EH (cell line): ENCODE measurements at regions not wholly inside any gene's neighbourhood (a gene's known extent, or its start where the extent isn't known, plus 50 kb on each side); places are given as distances from the start of the nearest gene placed in this dataset.
"Not testable (repeated sequence)": the region's sequence is repeated elsewhere in the genome, so short reads cannot be mapped to it uniquely, and the experiment has no call there.

Source experiments
- DNase-seq: peaks from one replicate; pipeline ENCODE4 v3.0.0-alpha.2; 2015; ENCODE audit warnings: low read depth

DNA sequence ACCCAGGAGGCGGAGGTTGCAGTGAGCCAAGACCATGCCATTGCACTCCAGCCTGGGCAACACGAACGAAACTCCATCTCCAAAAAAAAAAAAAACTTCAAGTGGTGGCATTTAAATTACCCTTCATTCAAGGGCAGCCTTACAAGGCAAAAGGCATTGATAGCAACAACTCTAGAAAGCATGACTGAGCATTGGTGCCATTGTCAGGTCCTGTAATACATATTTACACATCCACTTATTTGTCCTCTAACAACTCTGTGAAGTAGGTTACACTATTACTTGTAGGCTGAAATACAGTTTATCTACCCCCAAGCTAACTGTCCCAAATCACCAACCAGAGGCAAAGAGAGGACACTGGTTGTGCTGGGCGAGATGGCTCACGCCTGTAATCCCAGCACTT, 52.7 kb upstream of the LARP1 start:
- no peak for DNase-seq

DNA sequence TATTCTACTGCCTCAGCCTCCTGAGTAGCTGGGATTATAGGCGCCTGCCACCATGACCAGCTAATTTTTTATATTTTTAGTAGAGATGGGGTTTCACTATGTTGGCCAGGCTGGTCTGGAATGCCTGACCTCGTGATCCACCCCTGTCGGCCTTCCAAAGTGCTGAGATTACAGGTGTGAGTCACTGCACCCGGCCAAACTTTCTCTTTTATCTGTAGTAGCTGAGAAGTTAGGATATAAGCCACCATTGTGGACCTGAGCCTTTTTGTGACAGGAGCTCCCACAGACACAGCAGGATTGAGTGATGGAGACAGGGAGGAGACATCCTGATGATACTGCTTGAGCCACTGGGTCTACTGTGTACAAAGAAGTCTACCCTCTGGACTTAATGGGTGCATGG, 53.5 kb upstream of the LARP1 start:
- DNase-seq: not testable (repeated sequence)

DNA sequence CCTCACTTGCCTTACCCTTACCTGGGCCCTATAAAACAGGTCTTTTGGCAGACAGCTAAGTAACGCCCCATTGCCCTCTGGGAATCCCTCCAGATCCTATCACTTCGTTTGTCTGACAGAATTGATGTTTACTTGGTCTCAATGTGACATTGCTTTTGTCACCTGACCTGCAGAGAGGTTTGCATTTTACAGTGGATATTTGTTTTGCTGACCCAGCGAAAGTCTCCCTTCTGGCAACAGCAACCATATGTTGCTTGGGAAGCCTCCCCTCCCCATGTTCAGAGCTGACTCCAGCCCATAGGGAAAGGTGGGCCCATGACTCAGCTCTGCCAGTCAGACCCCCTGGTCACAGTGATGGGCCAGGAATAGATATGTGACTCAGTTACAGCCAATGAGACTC, 54.0 kb upstream of the LARP1 start:
- DNase-seq: no peak

- not testable (repeated sequence) for DNase-seq
Measured at GRCh38 chr5:154700289-154700928, 54.8 kb upstream of the LARP1 start.

- no peak for DNase-seq
Measured at GRCh38 chr5:154698763-154699162, 56.4 kb upstream of the LARP1 start.

- DNase-seq: peak; percentile 32
Measured at GRCh38 chr5:154697371-154697770, 57.8 kb upstream of the LARP1 start.

- DNase-seq: no peak
Measured at GRCh38 chr5:154696891-154697290, 58.3 kb upstream of the LARP1 start.

GRCh38 chr5:154694159-154694558, 61.0 kb upstream of the LARP1 start:
- no peak for DNase-seq

GRCh38 chr5:154690488-154690887, 64.7 kb upstream of the LARP1 start:
- DNase-seq: no peak

DNA sequence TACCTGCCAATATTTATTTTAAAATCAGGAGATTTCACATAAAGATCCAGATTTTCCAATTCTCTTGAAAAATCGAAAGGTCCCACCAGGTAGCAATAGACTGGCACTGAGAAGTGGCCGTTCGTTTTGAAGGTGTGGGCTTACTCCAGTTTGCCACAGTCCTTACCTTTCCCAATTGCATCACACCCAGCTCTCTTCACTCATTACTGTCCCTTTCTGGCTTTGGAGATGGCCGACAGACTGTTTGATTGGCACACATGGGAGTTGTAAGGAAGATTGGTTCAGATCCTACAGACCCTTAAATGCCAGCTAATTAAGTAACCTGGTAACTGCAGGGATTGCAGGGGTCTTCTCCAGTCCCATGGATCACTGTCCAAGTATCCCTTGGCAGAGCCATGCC, 68.7 kb upstream of the LARP1 start:
- DNase-seq: no peak

DNA sequence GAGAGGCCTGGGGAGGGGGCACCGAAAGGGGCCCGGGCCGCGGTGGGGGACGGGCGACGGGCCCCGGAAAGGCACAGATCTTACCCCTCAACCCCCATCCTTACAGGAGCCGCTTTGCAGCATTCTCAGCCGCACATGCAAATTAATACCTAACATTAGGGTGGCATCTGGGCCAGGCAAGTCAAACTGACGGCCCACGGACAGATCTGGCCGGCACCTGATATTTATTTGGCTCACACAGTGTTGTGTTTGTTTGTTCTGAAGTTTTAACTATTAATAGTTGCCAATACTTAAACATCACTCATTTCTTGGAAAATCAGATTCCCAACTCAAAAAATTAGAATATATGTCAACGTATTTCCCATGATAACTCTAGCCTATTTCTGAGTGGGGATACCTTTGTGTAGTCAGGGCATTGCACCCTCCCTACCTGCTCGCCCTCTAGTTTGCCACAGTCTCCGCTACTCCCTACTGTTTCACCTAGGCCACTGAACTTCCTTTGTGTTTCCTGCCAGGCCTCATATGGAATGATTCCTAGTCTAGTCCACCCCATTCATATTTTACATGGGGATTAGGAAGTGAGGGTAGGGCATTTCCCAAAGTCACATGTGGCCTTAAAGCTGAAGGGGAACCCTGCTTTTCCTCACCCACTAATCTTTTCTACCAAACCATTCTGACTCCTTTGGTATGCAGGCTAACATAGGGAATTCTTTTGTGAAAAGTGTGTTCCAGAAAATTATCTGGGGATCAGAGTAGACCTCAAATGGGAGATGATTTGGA, 71.9 kb upstream of the LARP1 start:
- no peak for DNase-seq

GRCh38 chr5:154679501-154679900, 75.7 kb upstream of the LARP1 start:
- no peak for DNase-seq

DNA sequence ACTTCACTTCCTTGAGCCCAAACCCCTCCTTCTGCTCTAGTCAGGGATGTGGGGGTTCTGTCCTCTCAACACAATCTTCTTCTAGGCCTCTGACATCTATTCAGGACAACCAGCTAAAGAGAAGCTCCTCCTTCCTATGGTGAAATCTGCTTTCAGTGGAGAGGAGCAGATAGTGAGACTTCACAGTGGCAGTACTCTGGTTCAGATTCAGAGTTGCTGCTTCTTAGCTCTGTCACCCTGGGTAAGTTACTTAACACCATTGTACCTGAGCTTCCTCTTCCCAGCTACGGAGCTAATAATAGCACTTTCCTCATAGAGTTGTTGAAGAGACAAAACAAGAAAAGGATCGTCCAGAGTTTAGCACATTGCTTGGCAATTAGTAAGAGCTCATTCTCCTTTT, 77.3 kb upstream of the LARP1 start:
- no peak for DNase-seq

DNA sequence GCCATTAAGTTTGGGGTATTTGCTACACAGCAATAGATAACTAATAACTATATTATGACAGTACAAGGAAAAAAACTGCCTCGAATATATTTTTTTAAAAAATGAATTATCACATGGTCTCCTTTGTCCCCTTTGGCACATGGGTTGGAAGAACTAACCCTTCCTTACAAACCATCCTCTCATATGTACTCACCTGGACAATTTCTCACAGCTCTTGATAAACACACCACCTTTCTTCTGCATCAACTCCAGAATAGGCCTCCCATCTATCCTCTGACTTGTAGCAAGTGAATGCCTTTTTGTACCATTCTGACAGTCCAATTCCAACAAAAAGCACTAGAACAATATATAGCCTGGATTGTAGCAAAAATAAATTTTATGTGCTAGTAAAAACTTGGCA, 78.7 kb upstream of the LARP1 start:
- no peak for DNase-seq

DNA sequence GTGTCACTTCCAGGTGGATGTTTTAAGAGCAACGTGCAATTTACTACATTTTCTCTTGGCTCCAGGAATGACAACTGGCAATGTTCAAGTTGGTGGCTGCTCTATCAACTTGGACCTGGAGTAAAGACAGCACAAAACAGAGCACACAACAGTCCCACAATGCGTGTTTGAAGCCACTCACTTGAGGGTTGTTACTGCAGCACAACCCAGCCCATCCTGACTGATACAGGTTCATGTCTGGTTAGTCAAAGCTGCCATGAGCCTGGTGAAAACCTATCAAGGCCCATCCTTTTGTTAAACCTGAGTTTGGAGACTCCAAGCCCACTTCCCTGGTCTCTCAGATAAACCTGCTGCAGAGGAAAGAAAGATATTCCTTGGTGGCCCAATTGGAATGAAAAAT, 81.1 kb upstream of the LARP1 start:
- no peak for DNase-seq

GRCh38 chr5:154673506-154673905, 81.7 kb upstream of the LARP1 start:
- DNase-seq: no peak

- DNase-seq: not testable (repeated sequence)
Measured at GRCh38 chr5:154669913-154670312, 85.3 kb upstream of the LARP1 start.

GRCh38 chr5:154669402-154669801, 85.8 kb upstream of the LARP1 start:
- DNase-seq: no peak

- no peak for DNase-seq
Measured at GRCh38 chr5:154664869-154665268, 90.3 kb upstream of the LARP1 start.

DNA sequence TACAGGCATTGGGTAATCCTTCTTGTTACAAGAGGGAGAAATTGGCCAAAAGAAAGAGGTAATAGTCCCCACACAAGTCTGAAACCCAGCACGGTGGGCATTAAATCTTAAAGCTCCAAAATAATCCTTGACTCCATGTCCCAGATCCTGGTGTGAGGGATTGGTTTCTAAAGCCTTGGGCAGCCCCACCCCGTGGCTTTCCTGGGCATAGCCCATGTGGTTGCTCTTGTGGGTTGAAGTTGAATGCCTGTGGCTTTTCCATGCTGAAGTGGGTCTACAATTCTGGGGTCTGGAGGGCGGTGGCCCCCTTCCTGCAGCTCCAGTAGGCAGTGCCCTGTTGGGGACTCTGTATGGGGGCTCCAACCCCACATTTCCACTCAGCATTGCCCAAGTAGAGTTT, 91.8 kb upstream of the LARP1 start:
- no peak for DNase-seq

- DNase-seq: no peak
Measured at GRCh38 chr5:154654486-154655371, 100.4 kb upstream of the LARP1 start.

GRCh38 chr5:154653764-154654485, 101.3 kb upstream of the LARP1 start:
- DNase-seq: no peak
